ENCODE measurements at regions not wholly inside any gene's neighbourhood (a gene's known extent, or its start where the extent isn't known, plus 50 kb on each side); places are given as distances from the start of the nearest gene placed in this dataset.

- Histone ChIP-seq H3K4me3 (no peak overlapping the region), H3K27me3 (no peaks in the 10 kb centered on the region), H3K4me1 (ENCODE audit: insufficient read depth) (no peaks in the 10 kb centered on the region), H3K9me3 (no peaks in the 10 kb centered on the region), H3K27ac (no peak overlapping the region), H3K36me3 (no peaks in the 10 kb centered on the region)
- DNase-seq = no peak
- TF ChIP-seq POLR2A (IDR thresholded peaks at IDR 0.05) (no peak), CTCF (IDR thresholded peaks at IDR 0.05) (no peak)
- intact Hi-C loops (cut with DNase I) = no loop called here
- WGBS, 3 donors = 88 to 94% (median 93%) methylated on average over 3 of the region's 3 CpGs
Measured at GRCh38 chr2:181289698-181290097, 167.5 kb upstream of the ITGA4 start.

GRCh38 chr2:181290182-181290581, 167.0 kb upstream of the ITGA4 start:
- Histone ChIP-seq H3K9me3 (no peaks in the 10 kb centered on the region), H3K4me3 (no peak overlapping the region), H3K27me3 (no peaks in the 10 kb centered on the region), H3K27ac (no peak overlapping the region), H3K4me1 (ENCODE audit: insufficient read depth) (no peaks in the 10 kb centered on the region), H3K36me3 (no peaks in the 10 kb centered on the region)
- TF ChIP-seq EP300 (IDR thresholded peaks at IDR 0.05) (no peak), POLR2A (IDR thresholded peaks at IDR 0.05) (no peak), CTCF (IDR thresholded peaks at IDR 0.05) (no peak)
- intact Hi-C loops (cut with DNase I) = no loop called here
- 92 to 96% (median 95%) methylated on average over 1 of the region's 1 CpG for WGBS, 3 donors
- no peak for DNase-seq

- 91 to 95% (median 94%) methylated on average over 1 of the region's 1 CpG for WGBS, 3 donors
- Histone ChIP-seq H3K4me1 (ENCODE audit: insufficient read depth) (no peaks in the 10 kb centered on the region), H3K27ac (no peak overlapping the region), H3K9me3 (no peaks in the 10 kb centered on the region), H3K36me3 (no peaks in the 10 kb centered on the region), H3K4me3 (no peak overlapping the region), H3K27me3 (no peaks in the 10 kb centered on the region)
- intact Hi-C loops (cut with DNase I) = no loop called here
- DNase-seq = no peak
- no peak for TF ChIP-seq CTCF (IDR thresholded peaks at IDR 0.05)
- TF ChIP-seq EP300 (IDR thresholded peaks at IDR 0.05) = no peak
- no peak for TF ChIP-seq POLR2A (IDR thresholded peaks at IDR 0.05)
Measured at GRCh38 chr2:181294979-181295378, 162.2 kb upstream of the ITGA4 start.

GRCh38 chr2:181300600-181301291, 156.4 kb upstream of the ITGA4 start:
- H3K9me3 ChIP-seq = no peaks in the 10 kb centered on the region
- no peak overlapping the region for H3K27ac ChIP-seq
- no peak overlapping the region for H3K4me3 ChIP-seq
- no peak for DNase-seq
- 89 to 94% (median 93%) methylated on average over 5 of the region's 5 CpGs for WGBS, 3 donors
- no peaks in the 10 kb centered on the region for H3K4me1 ChIP-seq (ENCODE audit: insufficient read depth)
- H3K36me3 ChIP-seq = no peaks in the 10 kb centered on the region
- no peak for TF ChIP-seq POLR2A (IDR thresholded peaks at IDR 0.05)
- H3K27me3 ChIP-seq = no peaks in the 10 kb centered on the region
- intact Hi-C loops (cut with DNase I) = no loop called here

GRCh38 chr2:181304011-181304844, 153.0 kb upstream of the ITGA4 start:
- H3K27ac ChIP-seq = no peak overlapping the region
- no peaks in the 10 kb centered on the region for H3K36me3 ChIP-seq
- no peak for TF ChIP-seq CTCF (IDR thresholded peaks at IDR 0.05)
- no peak for DNase-seq
- H3K9me3 ChIP-seq = no peaks in the 10 kb centered on the region
- no peaks in the 10 kb centered on the region for H3K4me1 ChIP-seq (ENCODE audit: insufficient read depth)
- intact Hi-C loops (cut with DNase I) = no loop called here
- no peak overlapping the region for H3K4me3 ChIP-seq
- WGBS, 3 donors = 88 to 91% (median 91%) methylated on average over 5 of the region's 5 CpGs
- H3K27me3 ChIP-seq = no peaks in the 10 kb centered on the region
